ENCODE measurements at regions not wholly inside any gene's neighbourhood (a gene's known extent, or its start where the extent isn't known, plus 50 kb on each side); places are given as distances from the start of the nearest gene placed in this dataset.

DNA sequence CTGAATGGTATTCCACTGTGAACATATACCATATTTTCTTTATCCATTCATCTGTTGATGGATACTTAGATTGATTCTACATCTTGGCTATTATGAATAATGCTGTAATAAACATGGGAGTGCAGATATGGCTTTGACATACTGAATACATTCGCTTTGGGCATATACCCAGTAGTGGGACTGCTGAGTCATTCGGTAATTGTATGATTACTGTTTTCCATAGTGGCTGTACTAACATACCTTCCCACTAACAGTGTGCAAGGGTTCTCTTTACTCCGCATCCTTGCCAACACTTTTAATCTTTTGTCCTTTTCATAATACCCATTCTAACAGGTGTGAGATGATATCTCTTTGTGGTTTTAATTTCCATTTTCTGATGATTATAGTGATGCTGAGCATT, 98.2 kb upstream of the ESR1 start:
- no peaks in the 10 kb centered on the region for H3K36me3 Mint-ChIP-seq (ENCODE audit: insufficient read depth, unreplicated experiment)
- TF ChIP-seq, protein P1, sequence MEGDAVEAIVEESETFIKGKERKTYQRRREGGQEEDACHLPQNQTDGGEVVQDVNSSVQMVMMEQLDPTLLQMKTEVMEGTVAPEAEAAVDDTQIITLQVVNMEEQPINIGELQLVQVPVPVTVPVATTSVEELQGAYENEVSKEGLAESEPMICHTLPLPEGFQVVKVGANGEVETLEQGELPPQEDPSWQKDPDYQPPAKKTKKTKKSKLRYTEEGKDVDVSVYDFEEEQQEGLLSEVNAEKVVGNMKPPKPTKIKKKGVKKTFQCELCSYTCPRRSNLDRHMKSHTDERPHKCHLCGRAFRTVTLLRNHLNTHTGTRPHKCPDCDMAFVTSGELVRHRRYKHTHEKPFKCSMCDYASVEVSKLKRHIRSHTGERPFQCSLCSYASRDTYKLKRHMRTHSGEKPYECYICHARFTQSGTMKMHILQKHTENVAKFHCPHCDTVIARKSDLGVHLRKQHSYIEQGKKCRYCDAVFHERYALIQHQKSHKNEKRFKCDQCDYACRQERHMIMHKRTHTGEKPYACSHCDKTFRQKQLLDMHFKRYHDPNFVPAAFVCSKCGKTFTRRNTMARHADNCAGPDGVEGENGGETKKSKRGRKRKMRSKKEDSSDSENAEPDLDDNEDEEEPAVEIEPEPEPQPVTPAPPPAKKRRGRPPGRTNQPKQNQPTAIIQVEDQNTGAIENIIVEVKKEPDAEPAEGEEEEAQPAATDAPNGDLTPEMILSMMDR (IDR thresholded peaks at IDR 0.05; ENCODE audit: unreplicated experiment) = no peak
- no peak for DNase-seq
- H3K4me3 Mint-ChIP-seq (ENCODE audit: low read depth, unreplicated experiment) = no peak overlapping the region
- peaks cover 6% of the 10 kb centered on the region for H3K9me3 Mint-ChIP-seq (ENCODE audit: low read depth, unreplicated experiment)
- BruUV-seq (replicated peaks) = no TSS peak
- intact Hi-C loops (cut with micrococcal nuclease; ENCODE audit: unreplicated experiment) = no loop called here
- CTCF ChIA-PET = no interaction called here
- no peak overlapping the region for H3K27ac Mint-ChIP-seq (ENCODE audit: unreplicated experiment)
- H3K4me1 Mint-ChIP-seq (ENCODE audit: low read depth, unreplicated experiment) = no peaks in the 10 kb centered on the region
- H3K27me3 Mint-ChIP-seq (ENCODE audit: unreplicated experiment) = no peaks in the 10 kb centered on the region

DNA sequence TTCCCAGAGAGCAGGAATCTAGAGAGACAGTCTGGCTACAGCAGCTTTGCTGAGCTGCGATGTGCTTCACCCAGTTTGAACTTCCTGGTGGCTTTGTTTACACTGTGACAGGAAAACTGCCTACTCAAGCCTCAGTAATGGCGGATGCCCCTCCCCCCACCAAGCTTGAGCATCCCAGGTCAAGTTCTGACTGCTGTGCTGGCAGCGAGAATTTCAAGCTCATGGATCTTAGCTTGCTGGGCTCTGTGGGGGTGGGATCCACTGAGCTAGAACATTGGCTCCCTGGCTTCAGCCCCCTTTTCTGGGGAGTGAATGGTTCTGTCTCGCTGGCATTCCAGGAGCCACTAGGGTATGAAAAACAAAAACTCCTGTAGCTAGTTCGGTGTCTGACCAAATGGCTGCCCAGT, 91.0 kb upstream of the ESR1 start:
- CTCF ChIA-PET = no interaction called here
- no peak for DNase-seq
- Mint-ChIP-seq H3K4me3 (ENCODE audit: low read depth, unreplicated experiment) (no peak overlapping the region), H3K27ac (ENCODE audit: unreplicated experiment) (no peak overlapping the region), H3K27me3 (ENCODE audit: unreplicated experiment) (no peaks in the 10 kb centered on the region), H3K36me3 (ENCODE audit: insufficient read depth, unreplicated experiment) (no peaks in the 10 kb centered on the region), H3K9me3 (ENCODE audit: low read depth, unreplicated experiment) (peaks cover 11% of the 10 kb centered on the region), H3K4me1 (ENCODE audit: low read depth, unreplicated experiment) (no peaks in the 10 kb centered on the region)
- intact Hi-C loops (cut with micrococcal nuclease; ENCODE audit: unreplicated experiment) = no loop called here
- no TSS peak for BruUV-seq (replicated peaks)
- TF ChIP-seq, protein P1 (IDR thresholded peaks at IDR 0.05; ENCODE audit: unreplicated experiment) = no peak

DNA sequence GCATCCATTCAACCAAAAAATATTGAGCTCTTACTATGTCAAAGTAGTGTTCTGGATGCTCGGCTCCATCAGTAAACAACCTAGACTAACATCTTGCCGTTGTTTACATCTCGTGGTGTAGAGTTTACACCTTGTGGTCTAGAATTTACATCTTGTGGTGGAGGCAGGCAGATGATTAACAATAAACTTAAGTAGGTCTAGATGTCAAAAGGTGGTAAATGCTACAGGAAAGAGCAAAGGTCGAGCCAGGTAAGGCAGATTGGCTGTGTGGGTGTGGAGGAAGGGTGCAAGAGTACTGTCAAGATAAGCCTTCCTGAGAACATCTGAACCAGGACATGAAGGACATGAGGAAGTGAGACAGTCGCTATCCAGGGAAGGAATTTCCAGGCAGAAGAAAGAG, 88.4 kb upstream of the ESR1 start:
- no TSS peak for BruUV-seq (replicated peaks)
- TF ChIP-seq, protein P1 (IDR thresholded peaks at IDR 0.05; ENCODE audit: unreplicated experiment) = no peak
- Mint-ChIP-seq H3K36me3 (ENCODE audit: insufficient read depth, unreplicated experiment) (no peaks in the 10 kb centered on the region), H3K4me1 (ENCODE audit: low read depth, unreplicated experiment) (no peaks in the 10 kb centered on the region), H3K27me3 (ENCODE audit: unreplicated experiment) (no peaks in the 10 kb centered on the region), H3K4me3 (ENCODE audit: low read depth, unreplicated experiment) (no peak overlapping the region), H3K27ac (ENCODE audit: unreplicated experiment) (no peak overlapping the region), H3K9me3 (ENCODE audit: low read depth, unreplicated experiment) (peaks cover 5% of the 10 kb centered on the region)
- CTCF ChIA-PET = no interaction called here
- intact Hi-C loops (cut with micrococcal nuclease; ENCODE audit: unreplicated experiment) = no loop called here
- DNase-seq = no peak

DNA sequence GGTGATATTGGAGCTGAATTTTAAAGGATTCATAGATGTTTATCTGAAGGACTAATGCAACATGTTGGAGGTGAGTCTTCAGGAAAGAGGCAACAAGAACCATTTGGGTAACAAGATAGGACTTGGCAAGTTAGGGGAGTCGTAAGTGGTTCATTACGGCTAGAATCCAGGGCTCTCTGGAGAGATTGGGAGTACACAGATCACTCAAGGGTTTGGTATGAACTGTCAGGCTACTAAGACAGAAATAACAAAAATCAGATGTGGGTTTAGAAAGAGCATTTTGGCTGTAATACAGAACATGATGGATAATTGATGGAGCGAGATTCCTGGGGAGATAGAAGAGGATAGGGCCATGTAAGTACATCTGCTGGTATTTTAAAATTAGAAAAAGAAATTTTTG, 86.3 kb upstream of the ESR1 start:
- BruUV-seq (replicated peaks) = no TSS peak
- H3K27me3 Mint-ChIP-seq (ENCODE audit: unreplicated experiment) = no peaks in the 10 kb centered on the region
- DNase-seq = no peak
- no peaks in the 10 kb centered on the region for H3K9me3 Mint-ChIP-seq (ENCODE audit: low read depth, unreplicated experiment)
- H3K36me3 Mint-ChIP-seq (ENCODE audit: insufficient read depth, unreplicated experiment) = no peaks in the 10 kb centered on the region
- H3K4me3 Mint-ChIP-seq (ENCODE audit: low read depth, unreplicated experiment) = no peak overlapping the region
- TF ChIP-seq, protein P1 (IDR thresholded peaks at IDR 0.05; ENCODE audit: unreplicated experiment) = no peak
- intact Hi-C loops (cut with micrococcal nuclease; ENCODE audit: unreplicated experiment) = no loop called here
- CTCF ChIA-PET = no interaction called here
- no peaks in the 10 kb centered on the region for H3K4me1 Mint-ChIP-seq (ENCODE audit: low read depth, unreplicated experiment)
- H3K27ac Mint-ChIP-seq (ENCODE audit: unreplicated experiment) = no peak overlapping the region

DNA sequence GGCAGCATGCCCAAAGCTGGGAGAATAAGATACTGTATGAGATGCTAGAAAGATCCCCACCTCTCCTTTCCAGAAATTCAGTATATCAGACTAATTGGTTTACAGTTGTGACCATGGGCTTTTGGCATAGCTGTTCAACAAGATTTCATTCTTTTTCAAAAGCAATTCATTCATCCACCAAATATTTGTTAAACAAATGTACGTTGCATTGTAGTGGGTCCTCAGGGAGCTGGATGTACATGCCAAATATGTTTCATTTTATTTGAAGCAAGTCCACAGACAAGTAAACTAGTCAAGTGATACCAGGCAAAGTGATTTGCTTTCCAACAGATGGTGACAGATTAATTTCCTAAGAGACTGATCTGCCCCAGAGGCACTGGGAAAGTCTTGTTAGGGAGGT, 85.8 kb upstream of the ESR1 start:
- H3K27ac Mint-ChIP-seq (ENCODE audit: unreplicated experiment) = no peak overlapping the region
- CTCF ChIA-PET = no interaction called here
- BruUV-seq (replicated peaks) = no TSS peak
- H3K4me1 Mint-ChIP-seq (ENCODE audit: low read depth, unreplicated experiment) = no peaks in the 10 kb centered on the region
- DNase-seq = no peak
- TF ChIP-seq, protein P1 (IDR thresholded peaks at IDR 0.05; ENCODE audit: unreplicated experiment) = no peak
- no peak overlapping the region for H3K4me3 Mint-ChIP-seq (ENCODE audit: low read depth, unreplicated experiment)
- H3K9me3 Mint-ChIP-seq (ENCODE audit: low read depth, unreplicated experiment) = no peaks in the 10 kb centered on the region
- no peaks in the 10 kb centered on the region for H3K27me3 Mint-ChIP-seq (ENCODE audit: unreplicated experiment)
- H3K36me3 Mint-ChIP-seq (ENCODE audit: insufficient read depth, unreplicated experiment) = no peaks in the 10 kb centered on the region
- intact Hi-C loops (cut with micrococcal nuclease; ENCODE audit: unreplicated experiment) = no loop called here

Measured in Calu3 (cell line).